ENCODE measurements at regions not wholly inside any gene's neighbourhood (a gene's known extent, or its start where the extent isn't known, plus 50 kb on each side); places are given as distances from the start of the nearest gene placed in this dataset.

GRCh38 chr13:74024314-74024713 lies 109.9 kb downstream of the KLF12 start:
- no peak for DNase-seq (ENCODE audit: low read depth)
- H3K4me3 ChIP-seq (ENCODE audit: low read length) = no peak overlapping the region
- no peak for TF ChIP-seq CTCF (IDR thresholded peaks at IDR 0.05; ENCODE audit: insufficient read depth, low read depth, low read length, missing control alignments)

- TF ChIP-seq CTCF (IDR thresholded peaks at IDR 0.05; ENCODE audit: insufficient read depth, low read depth, low read length, missing control alignments) = no peak
- no peak overlapping the region for H3K4me3 ChIP-seq (ENCODE audit: low read length)
- no peak for DNase-seq (ENCODE audit: low read depth)
Measured at GRCh38 chr13:74023484-74023883, 110.7 kb downstream of the KLF12 start.

GRCh38 chr13:74021505-74021904 lies 112.7 kb downstream of the KLF12 start:
- DNase-seq (ENCODE audit: low read depth) = no peak

GRCh38 chr13:74018062-74018431 lies 116.2 kb downstream of the KLF12 start:
- DNase-seq (ENCODE audit: low read depth) = no peak
- no peak for TF ChIP-seq CTCF (IDR thresholded peaks at IDR 0.05; ENCODE audit: insufficient read depth, low read depth, low read length, missing control alignments)
- H3K4me3 ChIP-seq (ENCODE audit: low read length) = no peak overlapping the region

More at GRCh38 chr13:74021505-74021904, 112.7 kb downstream of the KLF12 start:
- TF ChIP-seq CTCF (IDR thresholded peaks at IDR 0.05; ENCODE audit: insufficient read depth, low read depth, low read length, missing control alignments) = no peak
- H3K4me3 ChIP-seq (ENCODE audit: low read length) = no peak overlapping the region

GRCh38 chr13:74017301-74018061 lies 116.7 kb downstream of the KLF12 start:
- TF ChIP-seq CTCF (IDR thresholded peaks at IDR 0.05; ENCODE audit: insufficient read depth, low read depth, low read length, missing control alignments) = no peak
- DNase-seq (ENCODE audit: low read depth) = no peak
- H3K4me3 ChIP-seq (ENCODE audit: low read length) = no peak overlapping the region

- peak; percentile 23 for TF ChIP-seq CTCF (IDR thresholded peaks at IDR 0.05; ENCODE audit: insufficient read depth, low read depth, low read length, missing control alignments)
- no peak overlapping the region for H3K4me3 ChIP-seq (ENCODE audit: low read length)
- peak; percentile 36 for DNase-seq (ENCODE audit: low read depth)
Measured at GRCh38 chr13:74015137-74015536, 119.1 kb downstream of the KLF12 start.

GRCh38 chr13:74009100-74009668 lies 125.0 kb downstream of the KLF12 start:
- no peak overlapping the region for H3K4me3 ChIP-seq (ENCODE audit: low read length)
- DNase-seq (ENCODE audit: low read depth) = no peak
- TF ChIP-seq CTCF (IDR thresholded peaks at IDR 0.05; ENCODE audit: insufficient read depth, low read depth, low read length, missing control alignments) = no peak
